Upper lobe of left lung (tissue), 6 donors: ENCODE measurements at regions not wholly inside any gene's neighbourhood (a gene's known extent, or its start where the extent isn't known, plus 50 kb on each side); places are given as distances from the start of the nearest gene placed in this dataset.

ENCODE experiments used
- ATAC-seq, 2 donors: fragments of 200-7000 bp; cut with Tn5 transposase; one replicate each; pipeline ENCODE4 v1.9.1; 2022; ENCODE audit warnings: mild to moderate bottlenecking in 2 of 2, moderate library complexity in 2 of 2; ENCODE audit not compliant: low FRiP score in 2 of 2
- DNase-seq, 2 donors: peaks; one replicate each; pipeline ENCODE4 v3.0.0-alpha.2; 2019 to 2020
- H3K27ac ChIP-seq, 4 donors: fragments of 200-600 bp; sonication (generic); one replicate each; pipeline ENCODE4 v1.5.1; 2016 to 2019
- H3K27me3 ChIP-seq, 4 donors: fragments of 200-600 bp; sonication (generic); one replicate each; pipeline ENCODE4 v1.5.1; 2017 to 2019
- H3K36me3 ChIP-seq, 4 donors: fragments of 200-600 bp; sonication (generic); one replicate each; pipeline ENCODE4 v1.5.1; 2016 to 2019
- H3K4me1 ChIP-seq, 4 donors: fragments of 200-600 bp; sonication (generic); one replicate each; pipeline ENCODE4 v1.5.1; 2018 to 2019
- H3K4me3 ChIP-seq, 4 donors: fragments of 200-600 bp; sonication (generic); one replicate each; pipeline ENCODE4 v1.5.1; 2017 to 2019; ENCODE audit warnings: mild to moderate bottlenecking in 2 of 4, moderate library complexity in 1 of 4
- H3K9me3 ChIP-seq, 4 donors: fragments of 200-600 bp; sonication (generic); one replicate each; pipeline ENCODE4 v1.5.1; 2018 to 2019
- EP300 ChIP-seq, 4 donors: sonication (generic); formaldehyde crosslinking; IDR thresholded peaks; one replicate each; pipeline ENCODE4 v1.5.1; 2017; ENCODE audit warnings: antibody characterized with exemption in 4 of 4, control low read depth in 2 of 4
- POLR2A ChIP-seq, 4 donors: fragments of 450-650 bp; IDR thresholded peaks; one replicate each; pipeline ENCODE4 v1.5.1; 2016 to 2017; ENCODE audit warnings: antibody characterized with exemption in 4 of 4, mild to moderate bottlenecking in 2 of 4
- POLR2AphosphoS5 ChIP-seq, 2 donors: sonication (generic); formaldehyde crosslinking; IDR thresholded peaks; one replicate each; pipeline ENCODE4 v1.5.1; 2017; ENCODE audit warnings: antibody characterized with exemption in 2 of 2
- WGBS, 2 donors: methylation state at CpG; one replicate each; pipeline ENCODE4 v1.1.5; 2017 to 2018; 5-methylcytosine and 5-hydroxymethylcytosine counted together
- TF ChIP-seq, protein P1 (sequence below), 6 experiments: fragments of 450-650 bp in 4 of 6; fragments of 200-600 bp in 2 of 6; sonication (generic) in 2 of 6; IDR thresholded peaks; one replicate each; pipeline ENCODE4 v1.5.1; 2016 to 2019; ENCODE audit warnings: antibody characterized with exemption in 6 of 6
- donor health status: DM: no; HTN: no; CAD: no; lungs with moderate emphysema.
- donor health status: DM: no; HTN: yes; CAD: no; lungs with severe emphysema.

DNA sequence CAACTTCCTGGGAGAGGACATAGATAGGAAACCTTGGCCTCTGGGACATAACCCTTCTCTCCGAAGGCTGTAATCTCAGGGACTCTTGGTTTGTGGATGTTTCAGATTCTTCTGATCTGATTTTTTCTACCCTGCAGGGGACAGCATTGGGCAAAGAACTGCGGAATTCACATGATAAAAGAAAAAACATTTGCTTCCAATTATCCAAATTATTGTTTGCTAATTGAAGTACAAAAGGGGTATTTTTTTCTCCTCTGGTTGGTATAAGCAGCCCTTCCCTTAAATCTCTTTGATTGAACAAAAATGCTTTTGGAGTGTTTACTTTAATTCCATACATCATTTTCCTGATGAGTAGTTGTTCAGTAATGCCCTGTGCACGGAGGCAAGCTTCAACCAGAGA lies 251.7 kb upstream of the IRX3 start:
- Histone ChIP-seq H3K36me3 (no peaks in the 10 kb centered on the region), H3K4me3 (no peak overlapping the region), H3K27me3 (no peaks in the 10 kb centered on the region), H3K27ac (no peak overlapping the region), H3K9me3 (no peaks in the 10 kb centered on the region), H3K4me1 (no peaks in the 10 kb centered on the region)
- no peak for ATAC-seq
- TF ChIP-seq, protein P1, sequence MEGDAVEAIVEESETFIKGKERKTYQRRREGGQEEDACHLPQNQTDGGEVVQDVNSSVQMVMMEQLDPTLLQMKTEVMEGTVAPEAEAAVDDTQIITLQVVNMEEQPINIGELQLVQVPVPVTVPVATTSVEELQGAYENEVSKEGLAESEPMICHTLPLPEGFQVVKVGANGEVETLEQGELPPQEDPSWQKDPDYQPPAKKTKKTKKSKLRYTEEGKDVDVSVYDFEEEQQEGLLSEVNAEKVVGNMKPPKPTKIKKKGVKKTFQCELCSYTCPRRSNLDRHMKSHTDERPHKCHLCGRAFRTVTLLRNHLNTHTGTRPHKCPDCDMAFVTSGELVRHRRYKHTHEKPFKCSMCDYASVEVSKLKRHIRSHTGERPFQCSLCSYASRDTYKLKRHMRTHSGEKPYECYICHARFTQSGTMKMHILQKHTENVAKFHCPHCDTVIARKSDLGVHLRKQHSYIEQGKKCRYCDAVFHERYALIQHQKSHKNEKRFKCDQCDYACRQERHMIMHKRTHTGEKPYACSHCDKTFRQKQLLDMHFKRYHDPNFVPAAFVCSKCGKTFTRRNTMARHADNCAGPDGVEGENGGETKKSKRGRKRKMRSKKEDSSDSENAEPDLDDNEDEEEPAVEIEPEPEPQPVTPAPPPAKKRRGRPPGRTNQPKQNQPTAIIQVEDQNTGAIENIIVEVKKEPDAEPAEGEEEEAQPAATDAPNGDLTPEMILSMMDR (IDR thresholded peaks at IDR 0.05), result no peak
- TF ChIP-seq EP300 (IDR thresholded peaks at IDR 0.05) (no peak), POLR2AphosphoS5 (IDR thresholded peaks at IDR 0.05) (no peak), POLR2A (IDR thresholded peaks at IDR 0.05) (no peak)
- DNase-seq, result no peak
- 39 to 40% methylated on average over 3 of the region's 3 CpGs for WGBS, 2 donors

DNA sequence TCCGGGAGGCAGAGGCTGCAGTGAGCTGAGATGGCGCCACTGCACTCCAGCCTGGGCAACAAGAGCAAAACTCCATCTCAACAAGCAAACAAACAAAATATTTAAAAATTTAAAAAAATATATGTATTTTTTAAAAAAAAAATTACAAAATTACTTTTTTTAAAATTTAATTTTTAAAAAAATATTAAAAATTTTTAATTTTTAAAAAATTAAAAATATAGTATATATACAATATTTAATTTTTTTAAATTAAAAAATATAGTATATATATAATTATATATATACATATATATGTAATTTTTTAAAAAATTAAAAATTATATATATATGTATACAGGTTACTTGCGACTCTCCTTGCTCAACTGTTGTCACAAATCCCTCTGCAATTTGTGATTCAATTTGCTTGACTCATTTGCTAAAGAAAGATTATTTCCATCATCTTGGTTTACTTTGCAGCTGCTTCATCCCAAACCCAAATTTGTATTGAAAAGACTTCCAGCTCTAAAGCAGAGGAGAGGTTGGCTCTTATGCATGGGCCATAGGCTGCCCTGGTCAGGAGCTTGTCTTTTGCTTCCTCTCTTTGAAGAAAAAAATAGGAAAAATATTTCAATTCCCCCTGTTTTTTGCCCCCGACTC lies 247.4 kb upstream of the IRX3 start:
- H3K27ac ChIP-seq, result no peak overlapping the region
- no peaks in the 10 kb centered on the region for H3K9me3 ChIP-seq

GRCh38 chr16:54526916-54527315 lies 240.3 kb upstream of the IRX3 start:
- Histone ChIP-seq H3K4me1 (no peaks in the 10 kb centered on the region), H3K27ac (no peak overlapping the region), H3K4me3 (no peak overlapping the region), H3K36me3 (no peaks in the 10 kb centered on the region), H3K27me3 (no peaks in the 10 kb centered on the region), H3K9me3 (peaks cover 0 to 9% (median 5%) of the 10 kb centered on the region in 4 donors)
- 78 to 80% methylated on average over 1 of the region's 1 CpG for WGBS, 2 donors
- TF ChIP-seq POLR2A (IDR thresholded peaks at IDR 0.05) (no peak), EP300 (IDR thresholded peaks at IDR 0.05) (no peak), POLR2AphosphoS5 (IDR thresholded peaks at IDR 0.05) (no peak)
- TF ChIP-seq, protein P1 (IDR thresholded peaks at IDR 0.05), result no peak
- ATAC-seq (no peak), DNase-seq (no peak)

More for the DNA sequence above, 247.4 kb upstream of the IRX3 start:
- H3K36me3 ChIP-seq, result no peaks in the 10 kb centered on the region
- ATAC-seq (no peak), DNase-seq (no peak)
- no peaks in the 10 kb centered on the region for H3K27me3 ChIP-seq
- H3K4me1 ChIP-seq, result no peaks in the 10 kb centered on the region
- TF ChIP-seq, protein P1 (IDR thresholded peaks at IDR 0.05), result no peak
- TF ChIP-seq POLR2AphosphoS5 (IDR thresholded peaks at IDR 0.05) (no peak), EP300 (IDR thresholded peaks at IDR 0.05) (no peak), POLR2A (IDR thresholded peaks at IDR 0.05) (no peak)
- no peak overlapping the region for H3K4me3 ChIP-seq
- WGBS, 2 donors, result 95% methylated on average over 4 of the region's 4 CpGs

DNA sequence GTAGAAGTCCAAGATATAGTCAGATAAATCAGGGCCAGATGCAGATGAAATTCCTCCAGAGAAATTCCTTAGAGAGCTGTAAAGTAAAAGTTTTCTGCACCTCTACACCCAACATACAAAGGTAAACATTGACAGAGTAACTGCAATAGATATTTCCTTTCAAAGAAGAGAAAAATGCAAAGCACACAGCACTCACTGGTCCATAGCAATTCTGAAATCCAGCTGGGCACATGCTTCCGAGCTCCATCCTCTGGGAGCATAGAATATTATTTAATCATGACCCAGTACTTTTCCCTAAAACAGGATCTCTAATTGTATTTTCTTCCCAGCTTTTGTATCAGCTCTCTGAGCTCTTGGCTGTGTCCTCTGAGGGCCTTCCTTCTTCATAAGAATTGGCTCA lies 239.5 kb upstream of the IRX3 start:
- Histone ChIP-seq H3K27ac (no peak overlapping the region), H3K27me3 (no peaks in the 10 kb centered on the region), H3K4me3 (no peak overlapping the region), H3K9me3 (peaks cover 0 to 9% (median 5%) of the 10 kb centered on the region in 4 donors), H3K4me1 (no peaks in the 10 kb centered on the region), H3K36me3 (no peaks in the 10 kb centered on the region)
- no peak for TF ChIP-seq EP300 (IDR thresholded peaks at IDR 0.05)
- TF ChIP-seq, protein P1 (IDR thresholded peaks at IDR 0.05), result no peak
- no peak for TF ChIP-seq POLR2A (IDR thresholded peaks at IDR 0.05)
- no peak for TF ChIP-seq POLR2AphosphoS5 (IDR thresholded peaks at IDR 0.05)
- ATAC-seq (no peak), DNase-seq (no peak)
- 82 to 96% methylated on average over 1 of the region's 1 CpG for WGBS, 2 donors

GRCh38 chr16:54525104-54525503 lies 238.5 kb upstream of the IRX3 start:
- WGBS, 2 donors, result 70 to 76% methylated on average over 4 of the region's 4 CpGs
- TF ChIP-seq, protein P1 (IDR thresholded peaks at IDR 0.05), result no peak
- TF ChIP-seq POLR2A (IDR thresholded peaks at IDR 0.05) (no peak), POLR2AphosphoS5 (IDR thresholded peaks at IDR 0.05) (no peak), EP300 (IDR thresholded peaks at IDR 0.05) (no peak)
- ATAC-seq, result no peak
- H3K4me1 ChIP-seq, result no peaks in the 10 kb centered on the region
- peaks cover 0 to 9% (median 5%) of the 10 kb centered on the region in 4 donors for H3K9me3 ChIP-seq
- no peak overlapping the region for H3K4me3 ChIP-seq
- DNase-seq, result no peak
- H3K36me3 ChIP-seq, result no peaks in the 10 kb centered on the region
- H3K27ac ChIP-seq, result no peak overlapping the region
- no peaks in the 10 kb centered on the region for H3K27me3 ChIP-seq
